ENCODE measurements at regions not wholly inside any gene's neighbourhood (a gene's known extent, or its start where the extent isn't known, plus 50 kb on each side); places are given as distances from the start of the nearest gene placed in this dataset.

DNA sequence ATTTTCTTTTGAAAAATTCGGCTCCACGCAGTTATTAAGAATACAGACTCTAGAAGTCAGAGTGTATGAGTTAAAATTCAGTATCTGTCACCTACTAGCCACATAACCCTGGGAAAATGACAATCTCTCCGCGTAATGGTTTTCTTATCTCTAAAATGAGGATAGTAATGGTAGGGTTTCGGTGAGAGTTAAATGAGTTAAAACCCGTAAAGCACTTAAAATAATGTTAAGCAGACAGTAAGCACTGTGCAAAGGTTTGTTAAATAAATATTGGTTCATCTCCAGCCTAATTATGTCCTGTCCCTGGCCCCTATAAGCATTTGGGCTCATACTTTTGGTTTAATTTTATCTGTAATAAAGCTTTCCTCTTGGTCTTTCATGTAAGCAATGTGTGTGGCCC is 350.8 kb upstream of the GRIA3 start:
- BruUV-seq (replicated peaks) = no TSS peak
- Mint-ChIP-seq H3K36me3 (ENCODE audit: insufficient read depth, unreplicated experiment) (no peaks in the 10 kb centered on the region), H3K27ac (ENCODE audit: unreplicated experiment) (no peak overlapping the region), H3K27me3 (ENCODE audit: unreplicated experiment) (no peaks in the 10 kb centered on the region), H3K9me3 (ENCODE audit: low read depth, unreplicated experiment) (no peaks in the 10 kb centered on the region), H3K4me1 (ENCODE audit: low read depth, unreplicated experiment) (no peaks in the 10 kb centered on the region), H3K4me3 (ENCODE audit: low read depth, unreplicated experiment) (no peak overlapping the region)
- TF ChIP-seq, protein P1, sequence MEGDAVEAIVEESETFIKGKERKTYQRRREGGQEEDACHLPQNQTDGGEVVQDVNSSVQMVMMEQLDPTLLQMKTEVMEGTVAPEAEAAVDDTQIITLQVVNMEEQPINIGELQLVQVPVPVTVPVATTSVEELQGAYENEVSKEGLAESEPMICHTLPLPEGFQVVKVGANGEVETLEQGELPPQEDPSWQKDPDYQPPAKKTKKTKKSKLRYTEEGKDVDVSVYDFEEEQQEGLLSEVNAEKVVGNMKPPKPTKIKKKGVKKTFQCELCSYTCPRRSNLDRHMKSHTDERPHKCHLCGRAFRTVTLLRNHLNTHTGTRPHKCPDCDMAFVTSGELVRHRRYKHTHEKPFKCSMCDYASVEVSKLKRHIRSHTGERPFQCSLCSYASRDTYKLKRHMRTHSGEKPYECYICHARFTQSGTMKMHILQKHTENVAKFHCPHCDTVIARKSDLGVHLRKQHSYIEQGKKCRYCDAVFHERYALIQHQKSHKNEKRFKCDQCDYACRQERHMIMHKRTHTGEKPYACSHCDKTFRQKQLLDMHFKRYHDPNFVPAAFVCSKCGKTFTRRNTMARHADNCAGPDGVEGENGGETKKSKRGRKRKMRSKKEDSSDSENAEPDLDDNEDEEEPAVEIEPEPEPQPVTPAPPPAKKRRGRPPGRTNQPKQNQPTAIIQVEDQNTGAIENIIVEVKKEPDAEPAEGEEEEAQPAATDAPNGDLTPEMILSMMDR (IDR thresholded peaks at IDR 0.05; ENCODE audit: unreplicated experiment) = no peak
- intact Hi-C loops (cut with micrococcal nuclease; ENCODE audit: unreplicated experiment) = no loop called here
- no peak for DNase-seq
- CTCF ChIA-PET = no interaction called here

- no peak overlapping the region for H3K27ac Mint-ChIP-seq (ENCODE audit: unreplicated experiment)
- TF ChIP-seq, protein P1 (IDR thresholded peaks at IDR 0.05; ENCODE audit: unreplicated experiment) = no peak
- H3K9me3 Mint-ChIP-seq (ENCODE audit: low read depth, unreplicated experiment) = no peaks in the 10 kb centered on the region
- CTCF ChIA-PET = no interaction called here
- no peaks in the 10 kb centered on the region for H3K4me1 Mint-ChIP-seq (ENCODE audit: low read depth, unreplicated experiment)
- BruUV-seq (replicated peaks) = no TSS peak
- intact Hi-C loops (cut with micrococcal nuclease; ENCODE audit: unreplicated experiment) = no loop called here
- no peaks in the 10 kb centered on the region for H3K27me3 Mint-ChIP-seq (ENCODE audit: unreplicated experiment)
- no peaks in the 10 kb centered on the region for H3K36me3 Mint-ChIP-seq (ENCODE audit: insufficient read depth, unreplicated experiment)
- no peak for DNase-seq
- H3K4me3 Mint-ChIP-seq (ENCODE audit: low read depth, unreplicated experiment) = no peak overlapping the region
Observed at GRCh38 chrX:122835886-122836285, 348.2 kb upstream of the GRIA3 start.

DNA sequence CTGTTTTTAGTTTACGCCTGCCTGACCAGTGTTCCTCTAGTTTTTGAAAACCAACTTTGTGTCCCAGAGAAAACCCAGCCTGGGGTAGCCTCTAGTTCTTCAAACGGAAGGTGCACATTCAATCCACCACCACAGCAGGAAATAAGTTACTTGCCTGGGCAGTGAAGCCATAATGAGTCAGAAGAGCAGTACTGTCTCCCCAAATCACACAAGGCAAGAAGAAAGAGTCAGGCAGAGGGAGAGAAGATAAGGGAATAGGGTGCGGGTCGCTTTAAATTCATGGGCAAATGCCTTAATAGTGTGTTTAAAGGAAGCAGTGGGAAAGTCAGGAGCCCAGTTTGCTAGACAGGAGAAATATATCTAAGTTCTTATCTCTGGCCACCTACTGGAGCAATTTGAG is 333.8 kb upstream of the GRIA3 start:
- no peak for DNase-seq
- TF ChIP-seq, protein P1 (IDR thresholded peaks at IDR 0.05; ENCODE audit: unreplicated experiment) = no peak
- intact Hi-C loops (cut with micrococcal nuclease; ENCODE audit: unreplicated experiment) = no loop called here
- Mint-ChIP-seq H3K9me3 (ENCODE audit: low read depth, unreplicated experiment) (no peaks in the 10 kb centered on the region), H3K27ac (ENCODE audit: unreplicated experiment) (no peak overlapping the region), H3K4me1 (ENCODE audit: low read depth, unreplicated experiment) (no peaks in the 10 kb centered on the region), H3K27me3 (ENCODE audit: unreplicated experiment) (no peaks in the 10 kb centered on the region), H3K36me3 (ENCODE audit: insufficient read depth, unreplicated experiment) (no peaks in the 10 kb centered on the region), H3K4me3 (ENCODE audit: low read depth, unreplicated experiment) (no peak overlapping the region)
- BruUV-seq (replicated peaks) = no TSS peak
- CTCF ChIA-PET = interaction anchor here (0.6 kb wide), 1 partner anchor 975 kb away, joined by 3 read pairs; no protein-coding TSS in a partner anchor

DNA sequence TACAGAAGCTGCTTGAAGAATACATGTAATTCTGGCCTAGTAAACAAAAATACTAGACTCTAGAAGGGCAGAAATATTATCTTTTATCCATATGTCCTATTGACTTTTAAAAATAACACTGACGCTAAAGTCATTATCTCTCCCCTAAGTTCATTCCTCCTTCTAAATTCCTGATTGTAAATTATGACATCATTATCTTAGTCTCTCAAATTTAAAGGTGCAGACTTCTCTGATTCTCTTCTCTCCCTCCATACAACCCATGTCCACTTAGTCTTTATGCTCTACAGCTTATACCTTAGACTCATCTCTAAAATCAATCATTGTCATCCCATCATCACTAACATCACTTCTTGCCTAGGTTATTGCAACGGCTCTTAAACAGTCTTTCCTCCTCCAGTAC is 327.9 kb upstream of the GRIA3 start:
- no peaks in the 10 kb centered on the region for H3K27me3 Mint-ChIP-seq (ENCODE audit: unreplicated experiment)
- CTCF ChIA-PET = no interaction called here
- H3K36me3 Mint-ChIP-seq (ENCODE audit: insufficient read depth, unreplicated experiment) = no peaks in the 10 kb centered on the region
- intact Hi-C loops (cut with micrococcal nuclease; ENCODE audit: unreplicated experiment) = no loop called here
- no peaks in the 10 kb centered on the region for H3K4me1 Mint-ChIP-seq (ENCODE audit: low read depth, unreplicated experiment)
- TF ChIP-seq, protein P1 (IDR thresholded peaks at IDR 0.05; ENCODE audit: unreplicated experiment) = no peak
- H3K27ac Mint-ChIP-seq (ENCODE audit: unreplicated experiment) = no peak overlapping the region
- H3K9me3 Mint-ChIP-seq (ENCODE audit: low read depth, unreplicated experiment) = no peaks in the 10 kb centered on the region
- BruUV-seq (replicated peaks) = no TSS peak
- DNase-seq = no peak
- no peak overlapping the region for H3K4me3 Mint-ChIP-seq (ENCODE audit: low read depth, unreplicated experiment)
